Endothelial cell of umbilical vein (primary cell): ENCODE measurements at regions not wholly inside any gene's neighbourhood (a gene's known extent, or its start where the extent isn't known, plus 50 kb on each side); places are given as distances from the start of the nearest gene placed in this dataset.

Source experiments
- BruUV-seq: library from RNA; stranded (reverse); fragments of 400-500 nt; replicated peaks from 2 replicates; lab custom pipeline; 2021; lab: Mats Ljungman, UMichigan
- CTCF ChIA-PET: fragments of 300-600, 350-600 bp; sonication (Branson Sonifier 250); formaldehyde crosslinking; loops from one replicate; lab custom pipeline; 2021; ENCODE audit warnings: antibody characterized with exemption, inconsistent platforms; lab: Charles Lee
- POLR2A ChIA-PET: fragments of 300-600, 350-600 bp; sonication (Branson Sonifier 250); formaldehyde crosslinking; loops from one replicate; lab custom pipeline; 2021; ENCODE audit warnings: antibody characterized with exemption, inconsistent platforms; lab: Charles Lee
- DNase-seq: peaks from one replicate; pipeline ENCODE4 v3.0.0-alpha.2; 2011; ENCODE audit warnings: low read depth, low spot score
- FAIRE-seq: peaks from 2 replicates; lab custom pipeline; 2011; peaks lifted over from hg19 to GRCh38; lab: Jason Lieb, UNC
- H2AFZ ChIP-seq: 2 replicates; pipeline ENCODE4 v1.6.0; 2012; ENCODE audit warnings: low read depth, low read length, control low read depth, inconsistent platforms
- H3K27ac ChIP-seq: 2 replicates; pipeline ENCODE4 v1.5.1; 2011; ENCODE audit warnings: low read depth, mild to moderate bottlenecking, control low read depth, low read length, moderate library complexity; ENCODE audit not compliant: insufficient read depth
- H3K27me3 ChIP-seq, 2 experiments: 2 replicates each; pipeline versions ENCODE4 v1.6.0 to v1.6.1; 2011; ENCODE audit warnings: low read length in 2 of 2, mixed read lengths in 1 of 2; ENCODE audit not compliant: control insufficient read depth in 2 of 2, insufficient read depth in 2 of 2
- H3K36me3 ChIP-seq, 2 experiments: 2 replicates in 1 of 2; 3 replicates in 1 of 2; pipeline ENCODE4 v1.5.1; 2011; ENCODE audit warnings: low read length in 2 of 2, mild to moderate bottlenecking in 1 of 2, moderate library complexity in 1 of 2; ENCODE audit not compliant: control insufficient read depth in 2 of 2, insufficient read depth in 2 of 2; ENCODE audit errors: extremely low read depth in 1 of 2
- H3K4me1 ChIP-seq: 3 replicates; pipeline ENCODE4 v1.5.1; 2011; ENCODE audit warnings: mild to moderate bottlenecking, low read length; ENCODE audit not compliant: control insufficient read depth, insufficient read depth; ENCODE audit errors: extremely low read depth
- H3K4me2 ChIP-seq: 2 replicates; pipeline ENCODE4 v1.6.1; 2011; ENCODE audit warnings: low read length, control low read depth, mixed read lengths; ENCODE audit not compliant: insufficient read depth
- H3K4me3 ChIP-seq, 3 experiments: fragments of 200-600 bp in 1 of 3; sonication (generic), shearing (Covaris generic) in 1 of 3; replicated peaks in 1 of 3; 2 replicates each; pipeline ENCODE4 v1.5.1; 2011 to 2016; ENCODE audit warnings: control low read depth in 3 of 3, low read length in 3 of 3, mild to moderate bottlenecking in 2 of 3, inconsistent platforms in 1 of 3, low read depth in 1 of 3, moderate library complexity in 1 of 3; ENCODE audit not compliant: insufficient read depth in 1 of 3
- H3K79me2 ChIP-seq: 2 replicates; pipeline ENCODE4 v1.6.0; 2012; ENCODE audit warnings: low read length, inconsistent platforms; ENCODE audit not compliant: control insufficient read depth, insufficient read depth
- H3K9ac ChIP-seq: replicated peaks from 2 replicates; pipeline ENCODE3; 2011; ENCODE audit warnings: low read length, control low read depth; ENCODE audit not compliant: insufficient read depth; ENCODE audit errors: extremely low read depth
- H3K9me1 ChIP-seq: replicated peaks from 3 replicates; pipeline ENCODE4 v1.6.0; 2011; ENCODE audit warnings: mild to moderate bottlenecking, low read length; ENCODE audit not compliant: control insufficient read depth, insufficient read depth; ENCODE audit errors: extremely low read depth
- H3K9me3 ChIP-seq: replicated peaks from 2 replicates; pipeline ENCODE4 v1.5.1; 2012; ENCODE audit warnings: low read length, inconsistent platforms; ENCODE audit not compliant: control insufficient read depth, insufficient read depth
- H4K20me1 ChIP-seq: replicated peaks from 2 replicates; pipeline ENCODE3; 2011; ENCODE audit warnings: mild to moderate bottlenecking, low read length; ENCODE audit not compliant: control insufficient read depth, insufficient read depth; ENCODE audit errors: extremely low read depth
- CTCF ChIP-seq, 2 donors: IDR thresholded peaks; 1 replicate in 1 of 2; 2 replicates in 1 of 2; pipeline ENCODE4 v1.5.1; 2011; ENCODE audit warnings: low read length in 2 of 2, mild to moderate bottlenecking in 2 of 2, moderate library complexity in 2 of 2, control low read depth in 1 of 2, inconsistent platforms in 1 of 2, low read depth in 1 of 2; ENCODE audit not compliant: insufficient read depth in 1 of 2; ENCODE audit errors: extremely low read depth in 1 of 2
- EZH2 ChIP-seq: IDR thresholded peaks from 2 replicates; pipeline ENCODE4 v1.6.1; 2012; ENCODE audit warnings: borderline replicate concordance, low read depth, mild to moderate bottlenecking, moderate library complexity, low read length, inconsistent platforms; ENCODE audit not compliant: severe bottlenecking
- FOS ChIP-seq: IDR thresholded peaks from 2 replicates; pipeline ENCODE4 v1.6.1; 2011; ENCODE audit warnings: mild to moderate bottlenecking, low read length, moderate library complexity, borderline replicate concordance; ENCODE audit not compliant: insufficient read depth
- GATA2 ChIP-seq: IDR thresholded peaks from 2 replicates; pipeline ENCODE4 v1.7.0; 2011; ENCODE audit warnings: low read depth, mild to moderate bottlenecking, moderate library complexity, mixed read lengths, low read length; ENCODE audit not compliant: insufficient read length, insufficient read depth
- JUN ChIP-seq: IDR thresholded peaks from 2 replicates; pipeline ENCODE4 v1.6.1; 2011; ENCODE audit warnings: borderline replicate concordance, low read depth; ENCODE audit not compliant: insufficient read length, insufficient read depth
- MAX ChIP-seq: IDR thresholded peaks from 2 replicates; pipeline ENCODE4 v1.6.1; 2011; ENCODE audit not compliant: insufficient read depth, insufficient read length
- MYC ChIP-seq: IDR thresholded peaks from one replicate; pipeline ENCODE4 v1.6.1; 2011; ENCODE audit warnings: mild to moderate bottlenecking, low read depth, low read length
- POLR2A ChIP-seq: IDR thresholded peaks from 2 replicates; pipeline ENCODE4 v1.6.1; 2012; ENCODE audit warnings: low read depth, mild to moderate bottlenecking, control low read depth, low read length
- POLR2AphosphoS5 ChIP-seq: IDR thresholded peaks from 2 replicates; pipeline ENCODE4 v1.6.1; 2012; ENCODE audit warnings: low read depth, mild to moderate bottlenecking, control low read depth, low read length, moderate library complexity; ENCODE audit not compliant: insufficient read depth
- dilution Hi-C: fragments of 300-500 bp; cut with MboI; formaldehyde crosslinking; loops from one replicate; pipeline ENCODE4 v1.15.0; 2019; ENCODE audit warnings: low sequenced_read_pairs; ENCODE audit not compliant: extremely low pct_ligation_motif_present
- intact Hi-C: fragments of 100-400 bp; cut with micrococcal nuclease; formaldehyde crosslinking; loops from one replicate; pipeline ENCODE4 v1.10.0; 2022

- no peaks in the 10 kb centered on the region for H3K4me1 ChIP-seq
- no peaks in the 10 kb centered on the region for H4K20me1 ChIP-seq
- H3K4me2 ChIP-seq = no peak overlapping the region
- no peak overlapping the region for H3K4me3 ChIP-seq
- no peak for TF ChIP-seq MYC
- no peak for TF ChIP-seq CTCF (IDR thresholded peaks at IDR 0.05; ENCODE audit: extremely low read depth in 1 of 2, insufficient read depth in 1 of 2, low read depth in 1 of 2, low read length in 2 of 2)
- TF ChIP-seq MAX = no peak
- no peak for TF ChIP-seq EZH2
- TF ChIP-seq GATA2 = no peak
- TF ChIP-seq POLR2A = no peak
- TF ChIP-seq JUN = no peak
- no peak for TF ChIP-seq FOS
- TF ChIP-seq POLR2AphosphoS5 = no peak
- intact Hi-C loops = no loop called here
- ChIA-PET CTCF (no interaction called here), POLR2A (no interaction called here)
- BruUV-seq = no TSS peak
- H3K36me3 ChIP-seq = no peaks in the 10 kb centered on the region
- H3K27me3 ChIP-seq = peaks cover 2 to 4% of the 10 kb centered on the region in 2 experiments
- H3K9me1 ChIP-seq = no peaks in the 10 kb centered on the region
- no peak overlapping the region for H3K27ac ChIP-seq
- no peak overlapping the region for H2AFZ ChIP-seq
- H3K9me3 ChIP-seq = no peaks in the 10 kb centered on the region
- H3K79me2 ChIP-seq = no peaks in the 10 kb centered on the region
- H3K9ac ChIP-seq = no peak overlapping the region
- no peak for FAIRE-seq
- DNase-seq = no peak
- dilution Hi-C loops = no loop called here
Measured at GRCh38 chr5:72694856-72695255, 121.6 kb upstream of the TNPO1 start.
